GM18861 (cell line): ENCODE measurements at regions not wholly inside any gene's neighbourhood (a gene's known extent, or its start where the extent isn't known, plus 50 kb on each side); places are given as distances from the start of the nearest gene placed in this dataset.
"Not testable (repeated sequence)": the region's sequence is repeated elsewhere in the genome, so short reads cannot be mapped to it uniquely, and the experiment has no call there.

ENCODE experiments used
- ATAC-seq: cut with Tn5 transposase; IDR thresholded peaks from one replicate; pipeline ENCODE4 v1.9.1; 2021; ENCODE audit not compliant: unreplicated experiment

- ATAC-seq: no peak
These were observed 74.1 kb upstream of the PPP3CA start for GRCh38 chr4:101421386-101421785.

- ATAC-seq: no peak
These were observed 73.3 kb upstream of the PPP3CA start for GRCh38 chr4:101420661-101421060.

GRCh38 chr4:101419336-101420135, 72.2 kb upstream of the PPP3CA start:
- peak; percentile 71 for ATAC-seq

GRCh38 chr4:101418466-101418865, 71.1 kb upstream of the PPP3CA start:
- ATAC-seq: no peak

GRCh38 chr4:101418055-101418454, 70.7 kb upstream of the PPP3CA start:
- peak; percentile 78 for ATAC-seq

- no peak for ATAC-seq
These were observed 69.7 kb upstream of the PPP3CA start for GRCh38 chr4:101417046-101417445.

- ATAC-seq: no peak
These were observed 68.6 kb upstream of the PPP3CA start for GRCh38 chr4:101415962-101416361.

- no peak for ATAC-seq
These were observed 67.2 kb upstream of the PPP3CA start for GRCh38 chr4:101414496-101414895.

- ATAC-seq: no peak
These were observed 64.6 kb upstream of the PPP3CA start for GRCh38 chr4:101411926-101412325.

GRCh38 chr4:101411281-101411910, 64.1 kb upstream of the PPP3CA start:
- not testable (repeated sequence) for ATAC-seq

- ATAC-seq: no peak
These were observed 52.8 kb upstream of the PPP3CA start for GRCh38 chr4:101400096-101400495.

GRCh38 chr4:101398807-101399206, 51.5 kb upstream of the PPP3CA start:
- ATAC-seq: no peak
